GM23248 (cell line): ENCODE measurements at regions not wholly inside any gene's neighbourhood (a gene's known extent, or its start where the extent isn't known, plus 50 kb on each side); places are given as distances from the start of the nearest gene placed in this dataset.

Experiments used
- DNase-seq: peaks from one replicate; pipeline ENCODE4 v3.0.0-alpha.2; 2015
- H2AFZ ChIP-seq: fragments of 200-600 bp; sonication (generic); 2 replicates; pipeline ENCODE4 v1.6.1; 2016; ENCODE audit warnings: antibody characterized with exemption
- H3F3A ChIP-seq: fragments of 200-600 bp; sonication (generic); 2 replicates; pipeline ENCODE4 v1.6.1; 2016; ENCODE audit warnings: mild to moderate bottlenecking, antibody characterized with exemption, mixed run types; ENCODE audit not compliant: insufficient read depth
- H3K27ac ChIP-seq: fragments of 200-600 bp; sonication (generic); 2 replicates; pipeline ENCODE4 v1.5.1; 2016; ENCODE audit warnings: mild to moderate bottlenecking
- H3K27me3 ChIP-seq: fragments of 200-600 bp; sonication (generic); replicated peaks from 2 replicates; pipeline ENCODE4 v1.6.1; 2016; ENCODE audit warnings: mild to moderate bottlenecking; ENCODE audit not compliant: insufficient read depth
- H3K36me3 ChIP-seq: fragments of 200-600 bp; sonication (generic); 2 replicates; pipeline ENCODE4 v1.6.1; 2016; ENCODE audit warnings: low read depth, mild to moderate bottlenecking
- H3K4me1 ChIP-seq: fragments of 200-600 bp; sonication (generic); 2 replicates; pipeline ENCODE4 v1.6.1; 2016; ENCODE audit warnings: mild to moderate bottlenecking; ENCODE audit not compliant: insufficient read depth
- H3K4me2 ChIP-seq: fragments of 200-600 bp; sonication (generic); one replicate; pipeline ENCODE4 v1.6.1; 2016; ENCODE audit warnings: mild to moderate bottlenecking; ENCODE audit not compliant: unreplicated experiment
- H3K4me3 ChIP-seq: fragments of 200-600 bp; sonication (generic); 2 replicates; pipeline ENCODE4 v1.5.1; 2016; ENCODE audit warnings: mild to moderate bottlenecking
- H3K79me2 ChIP-seq: fragments of 200-600 bp; sonication (generic); 2 replicates; pipeline ENCODE4 v1.6.1; 2016; ENCODE audit warnings: mild to moderate bottlenecking; ENCODE audit not compliant: insufficient read depth
- H3K9ac ChIP-seq: fragments of 200-600 bp; sonication (generic); 2 replicates; pipeline ENCODE4 v1.6.1; 2016; ENCODE audit warnings: mild to moderate bottlenecking
- H3K9me2 ChIP-seq: fragments of 200-600 bp; sonication (generic); 2 replicates; pipeline ENCODE4 v1.6.1; 2016; ENCODE audit warnings: mixed run types, mild to moderate bottlenecking, moderate library complexity; ENCODE audit not compliant: insufficient read depth
- H3K9me3 ChIP-seq: fragments of 200-600 bp; sonication (generic); one replicate; pipeline ENCODE4 v1.6.1; 2017; ENCODE audit warnings: low read depth
- H4K20me1 ChIP-seq: fragments of 200-600 bp; sonication (generic); 2 replicates; pipeline ENCODE4 v1.6.0; 2016; ENCODE audit not compliant: insufficient read depth
- EZH2 ChIP-seq: fragments of 200-600 bp; sonication (generic); IDR thresholded peaks from 2 replicates; pipeline ENCODE4 v1.6.1; 2018; ENCODE audit warnings: antibody characterized with exemption, mild to moderate bottlenecking; ENCODE audit not compliant: insufficient read depth, poor library complexity, severe bottlenecking
- EZH2phosphoT487 ChIP-seq: fragments of 200-600 bp; sonication (generic); IDR thresholded peaks from 2 replicates; pipeline ENCODE4 v1.6.1; 2018; ENCODE audit warnings: antibody characterized with exemption, moderate library complexity, mild to moderate bottlenecking, low read depth; ENCODE audit not compliant: insufficient read depth
- WGBS, 2 experiments: methylation state at CpG; one replicate each; pipeline ENCODE4 v1.1.6; 2015 to 2017; ENCODE audit warnings: low lambda C conversion rate in 2 of 2, low coverage in 1 of 2; ENCODE audit errors: missing lambda C conversion rate in 2 of 2; 5-methylcytosine and 5-hydroxymethylcytosine counted together
- in situ Hi-C: fragments of 300-500 bp; cut with MboI; formaldehyde crosslinking; loops from 2 replicates; pipeline ENCODE4 v1.15.0; 2020

- Histone ChIP-seq H3K27me3 (no peaks in the 10 kb centered on the region), H3K4me3 (no peak overlapping the region), H2AFZ (no peak overlapping the region), H3F3A (no peaks in the 10 kb centered on the region), H4K20me1 (no peaks in the 10 kb centered on the region), H3K4me1 (no peaks in the 10 kb centered on the region), H3K9me2 (no peaks in the 10 kb centered on the region), H3K9me3 (no peaks in the 10 kb centered on the region), H3K27ac (no peak overlapping the region), H3K36me3 (no peaks in the 10 kb centered on the region), H3K4me2 (no peak overlapping the region), H3K9ac (no peak overlapping the region), H3K79me2 (no peaks in the 10 kb centered on the region)
- in situ Hi-C loops, result no loop called here
- DNase-seq, result no peak
- TF ChIP-seq EZH2phosphoT487 (no peak), EZH2 (no peak)
- WGBS, 2 experiments, result 37 to 45% methylated on average over 2 of the region's 2 CpGs
Observed at GRCh38 chr1:170351366-170351946, 180.5 kb upstream of the GORAB start.

DNA sequence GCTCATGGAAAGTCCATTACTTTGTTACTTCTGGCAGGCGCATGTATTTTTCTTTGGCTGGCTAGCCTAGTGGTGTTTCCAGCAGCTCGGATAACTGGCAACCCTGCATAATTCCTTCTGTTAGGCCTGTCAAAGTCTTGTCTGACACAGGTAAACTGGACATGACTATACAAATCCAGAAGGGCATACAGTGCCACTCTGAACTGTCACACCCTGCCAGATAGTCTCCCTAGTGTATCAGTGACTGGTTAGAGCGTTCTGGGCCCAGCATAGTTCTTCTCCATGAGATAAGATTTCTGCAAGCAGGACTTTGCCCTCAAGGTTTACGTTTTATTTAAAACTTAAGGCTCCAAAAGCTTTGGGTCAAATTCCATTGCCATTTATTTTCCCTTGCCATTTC is 177.7 kb upstream of the GORAB start:
- no peak overlapping the region for H3K4me3 ChIP-seq
- no peak overlapping the region for H3K27ac ChIP-seq
- H3K9ac ChIP-seq, result no peak overlapping the region
- no peaks in the 10 kb centered on the region for H4K20me1 ChIP-seq
- no peak overlapping the region for H3K4me2 ChIP-seq
- H3K9me3 ChIP-seq, result no peaks in the 10 kb centered on the region
- no peaks in the 10 kb centered on the region for H3K27me3 ChIP-seq
- H3K9me2 ChIP-seq, result no peaks in the 10 kb centered on the region
- H3F3A ChIP-seq, result no peaks in the 10 kb centered on the region
- H3K79me2 ChIP-seq, result no peaks in the 10 kb centered on the region
- H3K36me3 ChIP-seq, result no peaks in the 10 kb centered on the region
- H2AFZ ChIP-seq, result no peak overlapping the region
- DNase-seq, result no peak
- TF ChIP-seq EZH2 (no peak), EZH2phosphoT487 (no peak)
- 76 to 89% methylated on average over 4 of the region's 4 CpGs for WGBS, 2 experiments
- in situ Hi-C loops, result no loop called here
- H3K4me1 ChIP-seq, result no peaks in the 10 kb centered on the region

- Histone ChIP-seq H3K9ac (no peak overlapping the region), H3F3A (no peaks in the 10 kb centered on the region), H3K4me3 (no peak overlapping the region), H3K9me3 (no peaks in the 10 kb centered on the region), H3K9me2 (no peaks in the 10 kb centered on the region), H3K27ac (no peak overlapping the region), H3K79me2 (no peaks in the 10 kb centered on the region), H3K4me1 (no peaks in the 10 kb centered on the region), H2AFZ (no peak overlapping the region), H3K36me3 (no peaks in the 10 kb centered on the region), H3K4me2 (no peak overlapping the region), H4K20me1 (no peaks in the 10 kb centered on the region), H3K27me3 (no peaks in the 10 kb centered on the region)
- in situ Hi-C loops, result no loop called here
- TF ChIP-seq EZH2, result no peak
- TF ChIP-seq EZH2phosphoT487, result no peak
- DNase-seq, result no peak
- 95 to 96% methylated on average over 3 of the region's 3 CpGs for WGBS, 2 experiments
Observed at GRCh38 chr1:170354690-170355089, 177.3 kb upstream of the GORAB start.

DNA sequence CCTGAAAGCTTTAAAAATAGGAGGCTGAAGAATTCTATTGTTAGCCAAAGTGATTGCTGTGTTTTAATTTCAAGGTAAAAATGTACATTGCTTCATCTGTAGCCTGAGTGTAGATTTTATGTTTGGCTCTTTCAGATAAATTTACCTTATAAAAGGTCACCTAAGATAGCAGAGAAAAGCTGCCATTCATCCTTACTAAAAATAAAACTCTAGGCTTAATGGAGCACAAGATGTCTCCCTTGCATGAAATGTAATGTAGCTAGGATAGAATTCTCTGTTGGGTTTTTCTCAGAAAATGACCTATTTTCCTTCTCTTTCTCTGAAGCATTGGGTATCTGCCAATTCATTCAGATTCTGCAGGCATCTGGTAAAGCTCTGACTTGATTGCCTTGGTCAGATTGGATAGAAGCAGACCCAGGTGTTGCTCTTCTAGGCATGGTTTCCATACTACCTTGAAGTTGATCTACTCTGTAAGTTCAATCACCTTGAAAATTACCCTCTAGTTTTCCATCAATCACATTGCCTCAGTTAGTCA is 176.6 kb upstream of the GORAB start:
- Histone ChIP-seq H3K9me2 (no peaks in the 10 kb centered on the region), H3K36me3 (no peaks in the 10 kb centered on the region), H3F3A (no peaks in the 10 kb centered on the region), H3K4me1 (no peaks in the 10 kb centered on the region), H3K4me3 (no peak overlapping the region), H3K4me2 (no peak overlapping the region), H3K27ac (no peak overlapping the region), H3K79me2 (no peaks in the 10 kb centered on the region), H3K9ac (no peak overlapping the region), H3K9me3 (no peaks in the 10 kb centered on the region), H3K27me3 (no peaks in the 10 kb centered on the region), H4K20me1 (no peaks in the 10 kb centered on the region), H2AFZ (no peak overlapping the region)
- no peak for DNase-seq
- TF ChIP-seq EZH2phosphoT487 (no peak), EZH2 (no peak)
- in situ Hi-C loops, result no loop called here

DNA sequence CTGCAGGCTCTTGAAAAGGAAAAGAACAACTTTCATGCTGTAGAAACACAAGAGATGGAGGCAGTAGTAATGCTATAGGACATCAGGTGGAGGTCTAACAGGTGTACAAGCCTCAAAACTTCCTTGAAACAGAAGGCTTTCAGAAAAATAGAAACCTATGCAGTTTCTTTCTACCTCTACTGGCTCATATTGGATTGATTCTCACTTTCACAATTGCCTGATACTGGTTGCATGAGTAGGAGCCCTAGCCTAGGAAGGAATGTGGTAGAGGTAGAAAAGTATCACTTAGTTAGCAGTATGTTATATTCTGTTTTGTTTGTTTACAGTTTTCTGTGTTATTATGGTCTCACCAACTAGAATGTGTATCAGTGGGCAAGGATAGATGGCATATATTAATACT is 175.4 kb upstream of the GORAB start:
- no peaks in the 10 kb centered on the region for H4K20me1 ChIP-seq
- no peaks in the 10 kb centered on the region for H3K79me2 ChIP-seq
- no peaks in the 10 kb centered on the region for H3K36me3 ChIP-seq
- H3K4me3 ChIP-seq, result no peak overlapping the region
- in situ Hi-C loops, result no loop called here
- DNase-seq, result no peak
- TF ChIP-seq EZH2 (no peak), EZH2phosphoT487 (no peak)
- H3K9ac ChIP-seq, result no peak overlapping the region
- H3K9me3 ChIP-seq, result no peaks in the 10 kb centered on the region
- no peaks in the 10 kb centered on the region for H3K27me3 ChIP-seq
- no peaks in the 10 kb centered on the region for H3K9me2 ChIP-seq
- no peaks in the 10 kb centered on the region for H3F3A ChIP-seq
- H2AFZ ChIP-seq, result no peak overlapping the region
- no peak overlapping the region for H3K4me2 ChIP-seq
- H3K4me1 ChIP-seq, result no peaks in the 10 kb centered on the region
- H3K27ac ChIP-seq, result no peak overlapping the region
